Dedifferentiated amniotic fluid mesenchymal stem cell (primary cell): ENCODE measurements at regions not wholly inside any gene's neighbourhood (a gene's known extent, or its start where the extent isn't known, plus 50 kb on each side); places are given as distances from the start of the nearest gene placed in this dataset.
A peak's percentile ranks its signal among the peaks of the same experiment; 100 is the strongest.
"Not testable (repeated sequence)": the region's sequence is repeated elsewhere in the genome, so short reads cannot be mapped to it uniquely, and the experiment has no call there.

Source experiments
- DNase-seq: peaks from one replicate; pipeline ENCODE4 v3.0.0-alpha.2; 2016; ENCODE audit errors: extremely low spot score

- not testable (repeated sequence) for DNase-seq
Measured at GRCh38 chr1:761791-762190, 75.3 kb upstream of the OR4F16 start.

GRCh38 chr1:771449-771848, 85.0 kb upstream of the OR4F16 start:
- not testable (repeated sequence) for DNase-seq

- not testable (repeated sequence) for DNase-seq
Measured at GRCh38 chr1:777480-778180, 91.2 kb upstream of the OR4F16 start.

- peak; percentile 97 for DNase-seq
Measured at GRCh38 chr1:778451-779278, 92.2 kb upstream of the OR4F16 start.

GRCh38 chr1:779621-780020, 93.2 kb upstream of the OR4F16 start:
- not testable (repeated sequence) for DNase-seq

- DNase-seq: no peak
Measured at GRCh38 chr1:788835-789234, 102.4 kb upstream of the OR4F16 start.

GRCh38 chr1:789606-790005, 103.2 kb upstream of the OR4F16 start:
- DNase-seq: not testable (repeated sequence)

- not testable (repeated sequence) for DNase-seq
Measured at GRCh38 chr1:790388-790930, 104.0 kb upstream of the OR4F16 start.

GRCh38 chr1:794310-794709, 107.9 kb upstream of the OR4F16 start:
- DNase-seq: not testable (repeated sequence)

GRCh38 chr1:794918-795584, 108.6 kb upstream of the OR4F16 start:
- not testable (repeated sequence) for DNase-seq

- not testable (repeated sequence) for DNase-seq
Measured at GRCh38 chr1:797649-798048, 111.2 kb upstream of the OR4F16 start.

GRCh38 chr1:800397-800796, 113.9 kb upstream of the OR4F16 start:
- DNase-seq: not testable (repeated sequence)

GRCh38 chr1:804378-805115, 118.1 kb upstream of the OR4F16 start:
- not testable (repeated sequence) for DNase-seq

- DNase-seq: not testable (repeated sequence)
Measured at GRCh38 chr1:805310-805709, 118.4 kb upstream of the SAMD11 start.

GRCh38 chr1:807066-807465, 116.7 kb upstream of the SAMD11 start:
- DNase-seq: not testable (repeated sequence)

- not testable (repeated sequence) for DNase-seq
Measured at GRCh38 chr1:807699-808390, 115.9 kb upstream of the SAMD11 start.

GRCh38 chr1:810949-811348, 112.8 kb upstream of the SAMD11 start:
- DNase-seq: not testable (repeated sequence)

GRCh38 chr1:812535-813127, 111.1 kb upstream of the SAMD11 start:
- DNase-seq: not testable (repeated sequence)

GRCh38 chr1:814543-814942, 109.2 kb upstream of the SAMD11 start:
- DNase-seq: not testable (repeated sequence)
